Neural cell (in vitro differentiated cells): ENCODE measurements at regions not wholly inside any gene's neighbourhood (a gene's known extent, or its start where the extent isn't known, plus 50 kb on each side); places are given as distances from the start of the nearest gene placed in this dataset.

Source experiments
- H2AFZ ChIP-seq: fragments of 200-600, 300-800 bp; sonication (generic), shearing (Covaris generic); 2 replicates; pipeline ENCODE4 v1.6.0; 2014; ENCODE audit warnings: low read depth, mild to moderate bottlenecking, antibody characterized with exemption, low read length, moderate library complexity
- H3F3A ChIP-seq: fragments of 200-600 bp; shearing (Covaris generic); 2 replicates; pipeline ENCODE4 v1.6.1; 2016; ENCODE audit warnings: mild to moderate bottlenecking, moderate library complexity, mixed read lengths, antibody characterized with exemption, low read length; ENCODE audit not compliant: insufficient read depth, poor library complexity, severe bottlenecking
- H3K27ac ChIP-seq: fragments of 200-600, 300-800 bp; sonication (generic), shearing (Covaris generic); 2 replicates; pipeline ENCODE4 v1.5.1; 2014; ENCODE audit warnings: mild to moderate bottlenecking, low read length, moderate library complexity
- H3K27me3 ChIP-seq: fragments of 300-800, 200-600 bp; sonication (generic), shearing (Covaris generic); 2 replicates; pipeline ENCODE4 v1.6.0; 2014; ENCODE audit warnings: mild to moderate bottlenecking, low read depth, low read length, moderate library complexity; ENCODE audit not compliant: insufficient read depth
- H3K36me3 ChIP-seq: fragments of 300-800, 200-600 bp; sonication (generic), shearing (Covaris generic); 2 replicates; pipeline ENCODE4 v1.5.1; 2014; ENCODE audit warnings: mild to moderate bottlenecking, antibody characterized with exemption, low read length, moderate library complexity; ENCODE audit not compliant: insufficient read depth
- H3K4me2 ChIP-seq: fragments of 300-800, 200-600 bp; sonication (generic), shearing (Covaris generic); 2 replicates; pipeline ENCODE4 v1.6.0; 2014; ENCODE audit warnings: mild to moderate bottlenecking, low read length
- H3K4me3 ChIP-seq: fragments of 300-800, 200-600 bp; sonication (generic), shearing (Covaris generic); 2 replicates; pipeline ENCODE4 v1.5.1; 2014; ENCODE audit warnings: mild to moderate bottlenecking, low read length, moderate library complexity
- H3K79me2 ChIP-seq: fragments of 200-600 bp; shearing (Covaris generic); replicated peaks from 2 replicates; pipeline ENCODE4 v1.6.0; 2014; ENCODE audit warnings: mild to moderate bottlenecking, low read length, moderate library complexity; ENCODE audit not compliant: insufficient read depth
- H3K9ac ChIP-seq: fragments of 300-800, 200-600 bp; sonication (generic), shearing (Covaris generic); 2 replicates; pipeline ENCODE4 v1.6.1; 2016; ENCODE audit warnings: mild to moderate bottlenecking, low read length, mixed read lengths
- H3K9me2 ChIP-seq: fragments of 200-600 bp; shearing (Covaris generic); 2 replicates; pipeline ENCODE4 v1.6.1; 2016; ENCODE audit warnings: mild to moderate bottlenecking, low read length, mixed read lengths; ENCODE audit not compliant: insufficient read depth
- H3K9me3 ChIP-seq: fragments of 200-600, 300-800 bp; sonication (generic), shearing (Covaris generic); 2 replicates; pipeline ENCODE4 v1.6.1; 2016; ENCODE audit warnings: mild to moderate bottlenecking, mixed run types, low read length, moderate library complexity, mixed read lengths
- H4K20me1 ChIP-seq: fragments of 200-600 bp; shearing (Covaris generic); 2 replicates; pipeline ENCODE4 v1.6.1; 2016; ENCODE audit warnings: mild to moderate bottlenecking, mixed run types; ENCODE audit not compliant: insufficient read depth
- CTCF ChIP-seq: fragments of 450-650 bp; IDR thresholded peaks from 2 replicates; pipeline ENCODE4 v1.5.1; 2014; ENCODE audit warnings: antibody characterized with exemption, mild to moderate bottlenecking, moderate library complexity; ENCODE audit not compliant: poor library complexity, severe bottlenecking
- EP300 ChIP-seq: fragments of 450-650 bp; conservative IDR thresholded peaks from 2 replicates; pipeline ENCODE4 v1.6.1; 2014; ENCODE audit warnings: antibody characterized with exemption, mild to moderate bottlenecking, moderate library complexity; ENCODE audit not compliant: poor library complexity, severe bottlenecking
- EZH2 ChIP-seq: fragments of 200-600, 300-800 bp; shearing (Covaris generic), sonication (generic); IDR thresholded peaks from 2 replicates; pipeline ENCODE4 v1.6.1; 2014; ENCODE audit warnings: antibody characterized with exemption, low read length, borderline replicate concordance, mild to moderate bottlenecking; ENCODE audit not compliant: insufficient read depth, poor library complexity, severe bottlenecking
- MXI1 ChIP-seq: fragments of 450-650 bp; conservative IDR thresholded peaks from 2 replicates; pipeline ENCODE4 v1.6.1; 2014; ENCODE audit warnings: antibody characterized with exemption, mild to moderate bottlenecking; ENCODE audit not compliant: poor library complexity, severe bottlenecking
- POLR2AphosphoS5 ChIP-seq: IDR thresholded peaks from 2 replicates; pipeline ENCODE4 v1.6.1; 2012
- RAD21 ChIP-seq: fragments of 450-650 bp; conservative IDR thresholded peaks from 2 replicates; pipeline ENCODE4 v1.6.1; 2014; ENCODE audit warnings: antibody characterized with exemption, mild to moderate bottlenecking, moderate library complexity
- SMC3 ChIP-seq: fragments of 450-650 bp; conservative IDR thresholded peaks from 2 replicates; pipeline ENCODE4 v1.6.1; 2014; ENCODE audit warnings: antibody characterized with exemption, mild to moderate bottlenecking, moderate library complexity; ENCODE audit not compliant: poor library complexity
- TAF1 ChIP-seq: IDR thresholded peaks from 2 replicates; pipeline ENCODE4 v1.6.1; 2012; ENCODE audit warnings: low read depth
- TF ChIP-seq, protein P1 (sequence below): IDR thresholded peaks from 2 replicates; pipeline ENCODE4 v1.6.1; 2012; ENCODE audit warnings: borderline replicate concordance

DNA sequence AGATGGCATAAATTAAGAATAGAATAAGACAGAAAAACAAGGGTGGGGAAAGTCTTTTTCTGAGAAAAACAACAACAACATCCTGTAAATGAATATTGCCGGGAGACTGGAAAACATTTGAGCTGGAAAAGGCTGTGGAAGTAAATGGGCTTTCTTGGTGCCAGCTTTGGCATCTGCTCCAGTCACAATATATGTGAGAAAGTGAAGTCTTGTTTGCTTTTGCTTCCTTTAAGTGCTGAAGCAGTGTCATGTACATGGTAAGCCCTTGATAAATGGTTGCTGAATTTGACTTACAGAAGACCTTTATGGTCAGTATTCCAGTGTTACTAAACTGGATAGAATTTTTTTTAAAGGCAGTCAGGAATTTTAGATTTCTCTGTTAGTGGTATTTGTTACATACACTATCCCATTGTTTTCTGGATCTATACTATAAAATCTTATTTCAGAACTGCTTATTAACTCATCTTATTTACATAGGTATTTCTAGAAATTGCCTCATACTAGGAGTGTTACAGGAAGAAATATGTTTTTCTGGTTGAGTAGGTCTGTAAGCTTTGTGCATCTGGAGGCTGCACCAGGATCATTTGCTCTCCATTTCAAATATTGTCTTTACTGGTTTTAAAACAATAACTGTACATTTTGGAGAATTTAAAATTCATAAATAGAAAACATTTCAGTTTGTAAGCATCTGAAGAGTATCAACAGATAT, 201.7 kb upstream of the FOXP2 start:
- Histone ChIP-seq H3K27me3 (no peaks in the 10 kb centered on the region), H3K9me2 (no peaks in the 10 kb centered on the region), H3F3A (no peaks in the 10 kb centered on the region), H3K36me3 (no peaks in the 10 kb centered on the region), H3K27ac (no peak overlapping the region), H3K9me3 (no peaks in the 10 kb centered on the region), H3K9ac (no peak overlapping the region), H4K20me1 (no peaks in the 10 kb centered on the region), H3K4me2 (no peak overlapping the region), H3K4me3 (no peak overlapping the region), H3K79me2 (no peaks in the 10 kb centered on the region), H2AFZ (no peak overlapping the region)
- TF ChIP-seq EP300 (no peak), EZH2 (no peak), CTCF (no peak), TAF1 (no peak), POLR2AphosphoS5 (no peak), RAD21 (no peak), SMC3 (no peak), MXI1 (no peak)
- TF ChIP-seq, protein P1, sequence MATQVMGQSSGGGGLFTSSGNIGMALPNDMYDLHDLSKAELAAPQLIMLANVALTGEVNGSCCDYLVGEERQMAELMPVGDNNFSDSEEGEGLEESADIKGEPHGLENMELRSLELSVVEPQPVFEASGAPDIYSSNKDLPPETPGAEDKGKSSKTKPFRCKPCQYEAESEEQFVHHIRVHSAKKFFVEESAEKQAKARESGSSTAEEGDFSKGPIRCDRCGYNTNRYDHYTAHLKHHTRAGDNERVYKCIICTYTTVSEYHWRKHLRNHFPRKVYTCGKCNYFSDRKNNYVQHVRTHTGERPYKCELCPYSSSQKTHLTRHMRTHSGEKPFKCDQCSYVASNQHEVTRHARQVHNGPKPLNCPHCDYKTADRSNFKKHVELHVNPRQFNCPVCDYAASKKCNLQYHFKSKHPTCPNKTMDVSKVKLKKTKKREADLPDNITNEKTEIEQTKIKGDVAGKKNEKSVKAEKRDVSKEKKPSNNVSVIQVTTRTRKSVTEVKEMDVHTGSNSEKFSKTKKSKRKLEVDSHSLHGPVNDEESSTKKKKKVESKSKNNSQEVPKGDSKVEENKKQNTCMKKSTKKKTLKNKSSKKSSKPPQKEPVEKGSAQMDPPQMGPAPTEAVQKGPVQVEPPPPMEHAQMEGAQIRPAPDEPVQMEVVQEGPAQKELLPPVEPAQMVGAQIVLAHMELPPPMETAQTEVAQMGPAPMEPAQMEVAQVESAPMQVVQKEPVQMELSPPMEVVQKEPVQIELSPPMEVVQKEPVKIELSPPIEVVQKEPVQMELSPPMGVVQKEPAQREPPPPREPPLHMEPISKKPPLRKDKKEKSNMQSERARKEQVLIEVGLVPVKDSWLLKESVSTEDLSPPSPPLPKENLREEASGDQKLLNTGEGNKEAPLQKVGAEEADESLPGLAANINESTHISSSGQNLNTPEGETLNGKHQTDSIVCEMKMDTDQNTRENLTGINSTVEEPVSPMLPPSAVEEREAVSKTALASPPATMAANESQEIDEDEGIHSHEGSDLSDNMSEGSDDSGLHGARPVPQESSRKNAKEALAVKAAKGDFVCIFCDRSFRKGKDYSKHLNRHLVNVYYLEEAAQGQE, result no peak

- H2AFZ ChIP-seq, result no peak overlapping the region
- no peaks in the 10 kb centered on the region for H3K9me3 ChIP-seq
- H3K9me2 ChIP-seq, result no peaks in the 10 kb centered on the region
- no peaks in the 10 kb centered on the region for H3K79me2 ChIP-seq
- H3K27ac ChIP-seq, result no peak overlapping the region
- no peaks in the 10 kb centered on the region for H3K27me3 ChIP-seq
- no peaks in the 10 kb centered on the region for H3F3A ChIP-seq
- no peaks in the 10 kb centered on the region for H4K20me1 ChIP-seq
- H3K9ac ChIP-seq, result no peak overlapping the region
- TF ChIP-seq EP300 (no peak), RAD21 (no peak), POLR2AphosphoS5 (no peak), MXI1 (no peak), SMC3 (no peak), CTCF (no peak), EZH2 (no peak), TAF1 (no peak)
- TF ChIP-seq, protein P1, result no peak
- H3K4me2 ChIP-seq, result no peak overlapping the region
- no peaks in the 10 kb centered on the region for H3K36me3 ChIP-seq
- H3K4me3 ChIP-seq, result no peak overlapping the region
Observed at GRCh38 chr7:114209968-114210367, 204.6 kb upstream of the FOXP2 start.
